B cell (primary cell): ENCODE measurements at regions not wholly inside any gene's neighbourhood (a gene's known extent, or its start where the extent isn't known, plus 50 kb on each side); places are given as distances from the start of the nearest gene placed in this dataset.

Experiments used
- ATAC-seq: fragments of 200-7000 bp; cut with Tn5 transposase; one replicate; pipeline ENCODE4 v1.10.0; 2021; ENCODE audit warnings: low read depth, mild to moderate bottlenecking, moderate number of reproducible peaks, moderate library complexity
- CTCF ChIA-PET: fragments of 350-600 bp; sonication (Branson Sonifier 250); formaldehyde crosslinking; loops from one replicate; lab custom pipeline; 2021; ENCODE audit warnings: antibody characterized with exemption, inconsistent platforms; lab: Charles Lee
- POLR2A ChIA-PET: fragments of 350-600 bp; sonication (Branson Sonifier 250); formaldehyde crosslinking; loops from one replicate; lab custom pipeline; 2021; ENCODE audit warnings: antibody characterized with exemption; lab: Charles Lee
- DNase-seq: peaks from one replicate; pipeline ENCODE4 v3.0.0; 2013
- H2AFZ ChIP-seq: 2 replicates; pipeline ENCODE4 v1.6.1; 2012; ENCODE audit warnings: mild to moderate bottlenecking, low read depth, low read length; ENCODE audit not compliant: insufficient read depth, poor library complexity, severe bottlenecking
- H3K27ac ChIP-seq, 2 donors: 1 replicate in 1 of 2; 2 replicates in 1 of 2; pipeline ENCODE4 v1.5.1; 2012 to 2013; ENCODE audit warnings: low read length in 2 of 2, mild to moderate bottlenecking in 2 of 2, moderate library complexity in 1 of 2
- H3K27me3 ChIP-seq, 4 experiments: fragments of 200-600 bp in 1 of 4; sonication (generic) in 1 of 4; replicated peaks in 1 of 4; 1 replicate in 2 of 4; 2 replicates in 2 of 4; pipeline versions ENCODE4 v1.6.1 to v1.7.0; 2013 to 2016; ENCODE audit warnings: low read length in 3 of 4, mild to moderate bottlenecking in 2 of 4, mixed read lengths in 1 of 4, moderate library complexity in 1 of 4; ENCODE audit not compliant: insufficient read depth in 4 of 4, control insufficient read depth in 3 of 4; ENCODE audit errors: control extremely low read depth in 1 of 4
- H3K36me3 ChIP-seq, 2 experiments: replicated peaks in 1 of 2; 1 replicate in 1 of 2; 2 replicates in 1 of 2; pipeline versions ENCODE4 v1.6.1 to v1.7.1; 2013; ENCODE audit warnings: low read length in 1 of 2; ENCODE audit not compliant: insufficient read depth in 2 of 2, control insufficient read depth in 1 of 2; ENCODE audit errors: control extremely low read depth in 1 of 2, extremely low read depth in 1 of 2
- H3K4me1 ChIP-seq, 2 donors: fragments of 200-600 bp in 1 of 2; sonication (generic) in 1 of 2; 1 replicate in 1 of 2; 2 replicates in 1 of 2; pipeline versions ENCODE4 v1.5.1 to v1.6.1; 2013 to 2017; ENCODE audit warnings: low read length in 2 of 2; ENCODE audit not compliant: control insufficient read depth in 2 of 2, insufficient read depth in 2 of 2
- H3K4me2 ChIP-seq: replicated peaks from 2 replicates; pipeline ENCODE3; 2012; ENCODE audit warnings: mild to moderate bottlenecking, low read depth, low read length; ENCODE audit not compliant: poor library complexity, severe bottlenecking
- H3K4me3 ChIP-seq, 5 experiments: fragments of 200-600 bp in 1 of 5; sonication (generic) in 1 of 5; 1 replicate in 3 of 5; 2 replicates in 2 of 5; pipeline versions ENCODE4 v1.5.1 to v1.7.0; 2011 to 2016; ENCODE audit warnings: low read length in 4 of 5, mild to moderate bottlenecking in 4 of 5, low read depth in 2 of 5, control low read depth in 1 of 5, moderate library complexity in 1 of 5; ENCODE audit not compliant: insufficient read depth in 1 of 5; ENCODE audit errors: control extremely low read depth in 1 of 5, extremely low read depth in 1 of 5
- H3K79me2 ChIP-seq: fragments of 200-600 bp; sonication (generic); one replicate; pipeline ENCODE4 v1.6.0; 2016; ENCODE audit warnings: low read length; ENCODE audit not compliant: control insufficient read depth, insufficient read depth
- H3K9ac ChIP-seq: fragments of 200-600 bp; sonication (generic); 2 replicates; pipeline ENCODE4 v1.6.1; 2017; ENCODE audit warnings: mild to moderate bottlenecking, low read length, moderate library complexity
- H3K9me3 ChIP-seq, 3 donors: one replicate each; pipeline versions ENCODE4 v1.6.1 to v1.7.1; 2013; ENCODE audit warnings: low read length in 2 of 3; ENCODE audit not compliant: control insufficient read depth in 2 of 3, insufficient read depth in 1 of 3; ENCODE audit errors: control extremely low read depth in 1 of 3
- H4K20me1 ChIP-seq: 2 replicates; pipeline ENCODE4 v1.6.0; 2012; ENCODE audit warnings: mild to moderate bottlenecking, low read length; ENCODE audit not compliant: insufficient read depth, control insufficient read depth, poor library complexity, severe bottlenecking
- H3K27ac Mint-ChIP-seq: one replicate; pipeline ENCODE4 v1.8.0; 2021; ENCODE audit warnings: mixed read lengths
- H3K27me3 Mint-ChIP-seq: one replicate; pipeline ENCODE4 v1.8.0; 2021; ENCODE audit warnings: mixed read lengths
- H3K4me1 Mint-ChIP-seq: one replicate; pipeline ENCODE4 v1.8.0; 2021; ENCODE audit warnings: mixed read lengths
- H3K4me3 Mint-ChIP-seq: one replicate; pipeline ENCODE4 v1.8.0; 2021; ENCODE audit warnings: mixed read lengths
- H3K9me3 Mint-ChIP-seq: one replicate; pipeline ENCODE4 v1.8.0; 2022; ENCODE audit warnings: mixed read lengths; ENCODE audit not compliant: insufficient read depth
- CTCF ChIP-seq: fragments of 200-600 bp; IDR thresholded peaks from one replicate; pipeline ENCODE4 v1.8.0; 2022; ENCODE audit warnings: antibody characterized with exemption, mild to moderate bottlenecking
- EZH2 ChIP-seq: IDR thresholded peaks from 2 replicates; pipeline ENCODE4 v1.6.1; 2012; ENCODE audit warnings: borderline replicate concordance, low read depth, mild to moderate bottlenecking, moderate library complexity, low read length; ENCODE audit not compliant: insufficient read depth, poor library complexity, severe bottlenecking
- WGBS: methylation state at CpG from one replicate; pipeline ENCODE4 v1.1.5; 2013; ENCODE audit warnings: missing lambda C conversion rate; ENCODE audit not compliant: insufficient coverage; 5-methylcytosine and 5-hydroxymethylcytosine counted together
- intact Hi-C: fragments of 100-400 bp; cut with micrococcal nuclease; formaldehyde crosslinking; loops from one replicate; pipeline ENCODE4 v1.10.0; 2022

DNA sequence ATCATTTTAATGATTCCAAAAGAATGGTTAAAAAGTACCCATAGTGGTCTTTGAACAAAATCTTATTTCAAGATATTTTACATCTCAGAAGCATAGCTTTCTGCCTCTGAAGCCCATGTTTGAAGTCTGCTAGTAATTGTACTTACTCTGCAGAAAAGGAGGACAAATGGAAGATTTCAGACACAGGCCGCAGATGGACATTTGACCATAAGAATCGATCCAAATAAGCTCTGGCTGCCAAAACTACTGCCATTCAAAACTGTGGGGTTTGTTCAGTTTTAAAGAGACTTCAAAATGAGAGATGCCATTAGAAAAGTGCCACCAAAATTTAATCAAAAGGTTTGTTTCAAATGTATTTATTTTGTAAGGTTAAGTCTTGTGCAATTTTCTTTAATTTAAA, 306.7 kb downstream of the DTWD2 start:
- Histone ChIP-seq H3K27ac (no peak overlapping the region), H3K4me3 (no peak overlapping the region), H4K20me1 (no peaks in the 10 kb centered on the region), H3K36me3 (no peaks in the 10 kb centered on the region), H2AFZ (no peak overlapping the region), H3K9ac (no peak overlapping the region), H3K27me3 (peaks cover 0 to 2% (median 0%) of the 10 kb centered on the region in 4 experiments), H3K79me2 (no peaks in the 10 kb centered on the region), H3K4me2 (no peak overlapping the region), H3K9me3 (no peaks in the 10 kb centered on the region), H3K4me1 (no peaks in the 10 kb centered on the region)
- Mint-ChIP-seq H3K9me3 (no peaks in the 10 kb centered on the region), H3K4me3 (no peak overlapping the region), H3K27ac (no peak overlapping the region), H3K27me3 (no peaks in the 10 kb centered on the region), H3K4me1 (no peaks in the 10 kb centered on the region)
- 100% methylated on average over 1 of the region's 2 CpGs for WGBS
- CTCF ChIA-PET = no interaction called here
- intact Hi-C loops = no loop called here
- ATAC-seq (no peak), DNase-seq (no peak)
- POLR2A ChIA-PET = no interaction called here
- TF ChIP-seq CTCF (no peak), EZH2 (no peak)

DNA sequence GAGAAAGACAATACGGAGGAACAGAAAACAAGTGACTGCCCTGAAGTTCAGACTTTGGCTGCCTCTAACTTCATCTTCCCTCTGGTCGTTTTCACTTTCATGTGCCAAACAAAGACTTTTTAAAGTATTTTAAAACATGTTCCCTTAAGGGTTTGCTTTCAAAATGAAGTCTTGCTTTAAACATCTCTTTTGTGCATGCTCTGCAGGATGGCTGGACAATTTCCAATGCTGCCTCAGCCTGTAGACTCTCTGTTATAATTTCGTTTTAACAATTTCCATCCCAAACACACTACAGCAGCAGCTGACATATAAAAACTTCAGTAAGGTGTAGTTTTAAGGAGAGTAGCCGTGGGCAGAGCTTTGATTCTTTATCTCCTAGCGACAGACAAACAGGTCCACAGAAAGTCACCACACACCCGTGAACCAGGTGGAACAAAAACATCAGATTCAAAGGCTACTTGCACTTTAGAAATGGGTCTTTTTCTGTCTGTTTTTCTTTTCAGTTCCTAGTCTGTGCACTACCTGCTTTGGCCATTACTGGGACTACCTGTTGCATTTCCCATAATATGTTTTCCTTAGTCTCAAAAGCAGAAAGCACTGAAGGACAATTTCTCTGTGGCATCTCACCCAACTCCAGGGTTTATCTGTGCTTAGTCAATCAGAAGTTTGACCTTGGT, 308.9 kb downstream of the DTWD2 start:
- Histone ChIP-seq H3K4me1 (no peaks in the 10 kb centered on the region), H3K9me3 (peaks cover 0 to 2% (median 0%) of the 10 kb centered on the region in 3 donors), H3K4me3 (no peak overlapping the region), H3K4me2 (no peak overlapping the region), H3K36me3 (no peaks in the 10 kb centered on the region), H3K27me3 (no peaks in the 10 kb centered on the region), H4K20me1 (no peaks in the 10 kb centered on the region), H2AFZ (no peak overlapping the region), H3K79me2 (no peaks in the 10 kb centered on the region), H3K27ac (no peak overlapping the region), H3K9ac (no peak overlapping the region)
- no peak for TF ChIP-seq EZH2
- TF ChIP-seq CTCF = no peak
- ChIA-PET POLR2A (no interaction called here), CTCF (no interaction called here)
- no peak overlapping the region for H3K4me3 Mint-ChIP-seq
- no peak for ATAC-seq
- no peak for DNase-seq
- intact Hi-C loops = no loop called here
- 93% methylated on average over 3 of the region's 6 CpGs for WGBS
- no peaks in the 10 kb centered on the region for H3K27me3 Mint-ChIP-seq
- H3K9me3 Mint-ChIP-seq = no peaks in the 10 kb centered on the region
- no peak overlapping the region for H3K27ac Mint-ChIP-seq
- no peaks in the 10 kb centered on the region for H3K4me1 Mint-ChIP-seq
